Astrocyte of the hippocampus (primary cell): ENCODE measurements at regions not wholly inside any gene's neighbourhood (a gene's known extent, or its start where the extent isn't known, plus 50 kb on each side); places are given as distances from the start of the nearest gene placed in this dataset.

Source experiments
- DNase-seq: peaks from one replicate; pipeline ENCODE4 v3.0.0; 2011; ENCODE audit warnings: low read depth, low spot score

DNA sequence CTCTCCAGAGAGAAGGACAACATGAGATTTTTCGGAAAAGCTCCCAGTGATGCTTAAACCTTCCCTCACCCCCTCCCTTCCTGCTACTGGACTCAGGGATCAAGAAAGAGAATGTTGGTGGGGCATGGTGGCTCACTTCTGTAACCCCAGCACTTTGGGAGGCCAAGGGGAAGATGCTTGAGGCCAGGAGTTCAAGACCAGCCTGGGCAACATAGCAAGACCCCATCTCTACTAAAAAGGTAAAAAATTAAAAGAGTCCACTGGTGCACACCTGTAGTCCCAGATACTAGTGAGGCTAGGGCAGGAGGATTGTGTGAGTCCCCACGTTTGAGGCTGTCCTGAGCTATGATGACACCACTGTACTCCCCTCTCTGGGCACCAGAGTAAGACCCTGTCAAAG, 162.9 kb upstream of the RAB4A start:
- DNase-seq: no peak

DNA sequence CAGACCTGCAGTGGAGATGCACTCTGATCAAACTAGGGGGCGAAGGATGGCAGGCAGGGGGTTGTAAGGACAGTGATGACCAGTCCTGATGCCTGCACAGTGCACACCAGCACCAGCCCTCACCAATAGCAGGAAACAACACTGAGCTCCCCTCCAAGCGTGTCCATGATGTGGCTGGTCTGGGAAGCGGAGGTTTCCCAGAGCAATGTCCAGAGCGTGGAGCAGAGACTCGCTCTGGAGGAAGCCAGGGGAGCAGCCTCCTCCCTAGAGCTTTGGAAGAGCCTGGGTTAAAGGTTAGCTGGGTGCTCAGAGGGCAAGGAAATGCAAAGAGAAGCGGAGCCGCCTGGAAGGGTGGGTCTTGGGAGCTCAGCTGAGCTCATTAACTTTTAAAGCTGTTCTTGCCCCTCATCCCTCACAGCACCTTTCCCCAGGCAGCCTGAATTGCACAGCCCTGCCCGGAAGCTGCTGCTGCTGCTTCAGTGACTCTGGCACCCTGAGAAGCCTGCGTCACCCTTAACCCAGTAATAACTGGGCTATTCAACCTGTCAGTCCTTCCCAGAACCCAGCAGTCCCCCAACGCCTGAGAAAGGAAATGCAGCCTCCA, 162.2 kb upstream of the RAB4A start:
- no peak for DNase-seq

GRCh38 chr1:229109320-229109761, 161.6 kb upstream of the RAB4A start:
- no peak for DNase-seq

GRCh38 chr1:229110986-229111385, 159.9 kb upstream of the RAB4A start:
- DNase-seq: no peak

GRCh38 chr1:229111703-229112319, 159.1 kb upstream of the RAB4A start:
- peak; percentile 14 for DNase-seq

DNA sequence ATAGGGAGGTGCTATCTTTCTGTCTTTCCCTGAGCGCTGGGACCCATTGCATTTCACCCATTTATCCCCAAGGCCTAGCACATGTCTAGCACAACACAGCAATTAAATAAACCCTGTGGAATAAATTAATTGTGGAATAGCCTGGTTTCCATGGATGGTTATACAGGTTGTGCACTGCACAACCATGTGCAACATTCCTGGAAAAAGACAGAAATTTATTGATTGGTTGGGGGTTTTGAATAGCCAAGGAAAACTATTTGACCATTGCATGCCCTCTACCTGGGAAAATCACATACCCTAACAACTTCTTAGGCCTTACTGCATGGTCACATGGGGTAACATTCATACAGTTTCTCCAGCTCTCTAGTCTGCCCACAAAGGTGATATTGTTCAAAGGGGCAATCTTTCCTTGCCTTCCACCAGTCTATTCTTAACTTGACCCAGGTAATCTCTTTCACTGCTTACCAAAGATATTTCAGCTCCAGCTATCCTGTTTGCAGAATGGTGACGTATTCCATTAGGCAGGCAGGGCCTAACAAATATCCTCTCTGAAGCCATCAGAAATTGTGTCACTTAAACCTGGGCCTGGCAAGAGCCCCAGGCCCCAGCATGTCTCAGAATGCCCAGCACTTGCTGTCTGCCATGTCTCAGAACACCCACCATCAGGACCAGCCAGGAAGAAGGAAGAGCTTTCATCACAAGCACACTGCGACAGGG, 157.9 kb upstream of the RAB4A start:
- DNase-seq: no peak

GRCh38 chr1:229114315-229114714, 156.6 kb upstream of the RAB4A start:
- DNase-seq: no peak

DNA sequence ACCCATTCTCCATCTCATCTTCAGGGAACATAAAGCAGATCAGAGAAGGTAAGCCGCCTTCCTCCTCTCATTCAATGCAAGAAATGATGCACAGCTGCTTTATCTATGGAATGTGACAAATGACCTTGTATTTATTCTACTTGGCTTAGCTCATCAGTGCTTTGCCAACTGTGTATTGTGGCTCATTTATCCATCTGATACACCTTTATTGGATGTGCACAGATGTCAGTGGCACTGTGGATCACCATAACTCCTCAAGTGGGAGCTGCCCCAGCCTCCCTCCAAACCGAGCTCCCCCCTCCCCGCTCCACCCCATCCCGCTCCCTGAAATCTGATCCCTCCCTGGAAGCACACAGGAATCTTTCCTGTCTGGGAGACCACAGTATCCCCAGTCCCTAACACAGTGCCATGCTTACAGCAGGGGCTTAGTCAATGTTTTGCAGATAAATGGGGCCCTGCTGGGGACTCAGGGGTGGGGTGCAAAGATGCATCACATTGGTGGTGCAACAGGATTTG, 156.0 kb upstream of the RAB4A start:
- DNase-seq: no peak

DNA sequence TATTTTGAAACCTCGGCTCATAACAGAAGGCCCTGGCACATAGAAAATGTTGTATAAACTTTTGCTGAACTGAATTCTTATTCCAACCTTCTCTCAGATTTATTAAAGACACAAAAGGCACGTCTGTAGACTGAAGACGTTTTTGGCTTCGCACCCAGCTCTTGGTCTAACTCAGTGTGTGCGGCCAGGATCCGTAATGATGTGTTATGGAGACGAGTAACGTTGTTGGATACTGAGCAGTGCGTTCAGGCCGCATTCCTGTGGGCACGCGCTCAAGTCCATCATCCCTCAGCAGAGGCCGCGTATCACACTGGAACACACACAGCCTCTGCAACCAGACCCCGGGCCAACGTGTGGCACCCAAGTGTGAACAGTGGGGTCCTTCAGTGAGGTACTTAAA, 154.8 kb upstream of the RAB4A start:
- no peak for DNase-seq

DNA sequence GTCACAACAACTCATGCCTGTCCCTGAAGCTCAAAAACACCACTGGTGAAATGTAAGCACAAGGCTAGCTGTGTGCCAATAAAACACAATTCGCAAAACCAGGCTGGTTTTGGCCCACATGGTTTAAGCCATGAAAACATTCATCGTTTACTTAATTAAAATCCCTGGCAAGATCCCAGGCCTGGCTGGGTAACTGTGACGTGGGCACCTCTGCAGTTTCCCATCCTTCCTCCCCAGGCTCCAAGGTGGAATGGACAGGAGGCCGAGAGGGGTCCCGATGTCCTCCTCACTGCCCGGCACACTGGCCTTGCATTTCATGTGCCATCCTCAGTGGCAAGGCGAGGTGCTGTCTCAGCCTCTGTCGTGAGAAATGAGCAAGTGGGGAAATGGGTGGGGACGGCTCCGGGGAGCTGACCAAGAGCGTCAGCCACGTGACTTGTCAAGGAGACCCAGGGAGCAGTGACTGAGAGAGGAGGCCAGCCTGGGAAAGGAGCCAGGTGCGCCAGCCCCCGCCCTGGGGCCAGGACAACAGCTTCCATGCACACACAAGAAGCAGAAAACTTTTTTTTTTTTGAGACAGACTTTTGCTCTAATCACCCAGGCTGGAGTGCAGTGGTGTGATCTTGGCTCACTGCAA, 153.1 kb upstream of the RAB4A start:
- DNase-seq: peak; percentile 24

GRCh38 chr1:229118477-229119061, 152.3 kb upstream of the RAB4A start:
- no peak for DNase-seq

DNA sequence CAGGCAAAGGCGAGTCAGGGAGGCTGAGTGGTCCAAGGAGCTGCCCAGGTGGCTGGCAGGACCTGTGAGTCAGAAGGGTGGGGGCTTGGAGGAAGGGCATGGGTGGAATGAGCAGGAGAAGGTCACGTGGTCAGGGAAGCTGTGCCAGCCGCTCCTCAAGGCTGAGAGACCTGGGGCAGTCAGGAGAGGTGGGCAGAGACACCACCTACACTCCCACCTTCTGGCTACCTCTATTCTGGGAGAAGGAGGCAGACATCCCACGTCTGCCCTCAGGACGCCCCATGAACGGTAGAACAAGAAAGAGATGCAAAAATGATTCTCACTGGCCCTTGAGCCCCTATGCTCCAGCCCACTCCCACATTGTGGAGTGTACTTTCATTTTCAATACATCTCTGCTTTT, 151.8 kb upstream of the RAB4A start:
- DNase-seq: no peak

GRCh38 chr1:229119876-229120275, 151.0 kb upstream of the RAB4A start:
- no peak for DNase-seq

- DNase-seq: no peak
Observed at GRCh38 chr1:229121845-229122436, 149.0 kb upstream of the RAB4A start.

- no peak for DNase-seq
Observed at GRCh38 chr1:229122606-229123005, 148.3 kb upstream of the RAB4A start.

DNA sequence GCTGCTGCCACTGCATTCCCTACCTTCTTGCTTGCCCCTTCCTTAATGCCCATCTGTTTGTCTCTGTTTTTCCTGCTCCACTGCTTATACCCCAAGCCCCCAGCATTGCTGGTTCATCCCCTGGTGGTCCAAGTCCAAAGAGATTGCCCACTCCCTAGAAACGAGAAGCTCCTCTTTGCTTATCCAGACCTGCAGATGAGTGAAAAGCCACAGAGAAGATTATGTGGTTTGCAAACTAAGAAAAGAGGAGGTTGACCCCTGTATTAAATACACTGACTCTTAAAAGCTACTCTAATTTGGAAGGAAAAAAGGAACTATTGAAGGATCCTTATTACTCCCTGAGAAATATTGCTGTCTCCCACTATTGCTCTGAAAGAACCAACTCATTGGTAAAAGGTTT, 146.8 kb upstream of the RAB4A start:
- DNase-seq: no peak

DNA sequence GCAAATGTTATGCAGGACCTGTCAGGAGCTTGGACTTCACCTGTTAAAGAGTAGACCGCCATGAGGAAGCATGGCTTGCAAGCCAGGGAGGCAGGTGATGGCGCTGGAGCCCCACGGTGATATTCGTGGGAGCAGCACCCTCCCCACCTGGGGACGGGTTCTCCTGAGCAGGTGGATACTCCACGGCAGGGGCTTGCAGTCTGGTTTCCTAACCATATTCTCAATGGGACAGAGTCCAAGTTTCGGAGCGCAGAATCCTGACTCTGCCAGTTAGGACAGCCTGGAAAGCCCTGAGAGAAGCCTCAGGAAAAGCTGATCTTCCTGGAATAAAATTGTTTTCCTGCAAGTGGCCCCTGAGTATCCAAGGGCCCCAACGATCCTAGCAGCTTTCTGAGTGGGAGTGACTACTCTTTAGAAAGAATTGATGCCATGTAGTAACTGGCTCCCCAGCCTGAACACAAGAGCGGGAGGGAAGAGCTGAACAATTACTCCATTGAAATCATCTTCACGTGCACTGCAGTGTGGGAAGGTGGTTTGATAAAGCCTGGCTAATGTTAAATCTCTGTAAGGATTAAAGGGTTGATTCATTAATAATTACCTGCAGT, 146.3 kb upstream of the RAB4A start:
- no peak for DNase-seq

- DNase-seq: peak; percentile 46
Observed at GRCh38 chr1:229127301-229127700, 143.6 kb upstream of the RAB4A start.

- no peak for DNase-seq
Observed at GRCh38 chr1:229128066-229128608, 142.8 kb upstream of the RAB4A start.

DNA sequence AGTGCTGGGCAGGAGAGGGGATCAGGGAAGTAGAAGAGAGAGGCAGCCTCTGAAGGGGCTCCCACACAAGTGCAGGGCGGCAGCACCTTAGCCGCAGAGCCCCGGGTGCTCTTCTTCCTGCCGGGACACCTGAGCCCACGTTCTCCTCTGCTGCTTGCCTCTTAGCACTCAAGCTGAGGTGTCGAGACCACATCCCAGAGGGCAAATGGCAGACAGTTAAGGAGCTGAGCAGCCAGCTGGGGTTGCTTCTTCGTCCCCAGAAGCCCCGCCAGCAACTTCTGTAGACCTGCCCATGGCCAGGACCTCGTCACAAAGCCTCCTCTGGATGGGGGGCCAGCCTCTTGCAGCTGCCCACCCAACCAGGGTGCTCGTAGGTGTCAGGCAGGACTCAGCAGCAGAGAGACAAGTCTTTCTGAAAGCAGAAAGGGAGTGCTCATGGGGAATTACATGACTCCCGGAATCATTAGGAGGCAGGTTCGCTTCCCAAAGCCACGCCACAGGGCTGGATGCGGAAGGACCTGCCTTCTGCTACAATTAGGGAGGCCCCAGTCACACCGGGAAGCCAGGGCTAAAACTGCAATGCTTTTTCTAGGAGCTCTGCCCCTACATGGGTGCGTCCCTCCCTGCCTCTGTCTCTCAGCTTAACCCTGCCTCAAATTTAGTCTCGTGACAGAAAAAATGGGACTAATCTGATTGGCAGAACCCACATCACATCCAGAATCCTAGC, 141.4 kb upstream of the RAB4A start:
- no peak for DNase-seq
